ENCODE measurements at regions not wholly inside any gene's neighbourhood (a gene's known extent, or its start where the extent isn't known, plus 50 kb on each side); places are given as distances from the start of the nearest gene placed in this dataset.
"Not testable (repeated sequence)": the region's sequence is repeated elsewhere in the genome, so short reads cannot be mapped to it uniquely, and the experiment has no call there.

GRCh38 chr4:144374065-144374464 lies 233.5 kb upstream of the GYPA start:
- DNase-seq = no peak

- DNase-seq = no peak
Measured at GRCh38 chr4:144376866-144377265, 236.3 kb upstream of the GYPA start.

- DNase-seq = no peak
Measured at GRCh38 chr4:144384408-144384807, 243.9 kb upstream of the GYPA start.

- DNase-seq = peak; percentile 93
Measured at GRCh38 chr4:144399927-144400326, 246.0 kb upstream of the HHIP start.

GRCh38 chr4:144402176-144402575 lies 243.8 kb upstream of the HHIP start:
- no peak for DNase-seq

GRCh38 chr4:144402999-144403398 lies 243.0 kb upstream of the HHIP start:
- DNase-seq = no peak

GRCh38 chr4:144403893-144404292 lies 242.1 kb upstream of the HHIP start:
- DNase-seq = no peak

- DNase-seq = no peak
Measured at GRCh38 chr4:144409525-144409924, 236.4 kb upstream of the HHIP start.

- no peak for DNase-seq
Measured at GRCh38 chr4:144410230-144410783, 235.6 kb upstream of the HHIP start.

GRCh38 chr4:144411119-144411518 lies 234.8 kb upstream of the HHIP start:
- DNase-seq = no peak

GRCh38 chr4:144411700-144412099 lies 234.3 kb upstream of the HHIP start:
- DNase-seq = no peak

- DNase-seq = no peak
Measured at GRCh38 chr4:144421056-144421455, 224.9 kb upstream of the HHIP start.

- no peak for DNase-seq
Measured at GRCh38 chr4:144421839-144422565, 224.0 kb upstream of the HHIP start.

- DNase-seq = no peak
Measured at GRCh38 chr4:144423930-144424329, 222.0 kb upstream of the HHIP start.

GRCh38 chr4:144426023-144426422 lies 219.9 kb upstream of the HHIP start:
- not testable (repeated sequence) for DNase-seq

- DNase-seq = no peak
Measured at GRCh38 chr4:144442713-144443112, 203.2 kb upstream of the HHIP start.

GRCh38 chr4:144449611-144450010 lies 196.3 kb upstream of the HHIP start:
- peak; percentile 32 for DNase-seq

GRCh38 chr4:144450526-144450925 lies 195.4 kb upstream of the HHIP start:
- no peak for DNase-seq

- DNase-seq = peak; percentile 1
Measured at GRCh38 chr4:144451766-144452450, 194.0 kb upstream of the HHIP start.

GRCh38 chr4:144456196-144456595 lies 189.8 kb upstream of the HHIP start:
- DNase-seq = no peak

- no peak for DNase-seq
Measured at GRCh38 chr4:144461906-144462305, 184.1 kb upstream of the HHIP start.

- no peak for DNase-seq
Measured at GRCh38 chr4:144463236-144463635, 182.7 kb upstream of the HHIP start.

GRCh38 chr4:144463896-144464295 lies 182.1 kb upstream of the HHIP start:
- no peak for DNase-seq

GRCh38 chr4:144465546-144465945 lies 180.4 kb upstream of the HHIP start:
- no peak for DNase-seq

All from fibroblast of skin of right biceps (primary cell).